IMR-90 (cell line): ENCODE measurements at regions not wholly inside any gene's neighbourhood (a gene's known extent, or its start where the extent isn't known, plus 50 kb on each side); places are given as distances from the start of the nearest gene placed in this dataset.

Experiments
- ATAC-seq: fragments of 200-7000 bp; cut with Tn5 transposase; 2 replicates; pipeline ENCODE4 v1.9.1; 2020; ENCODE audit warnings: low read depth, mild to moderate bottlenecking, moderate library complexity
- BruUV-seq: library from RNA; stranded (reverse); fragments of 400-500 nt; replicated peaks from 2 replicates; lab custom pipeline; 2021; lab: Mats Ljungman, UMichigan
- CTCF ChIA-PET: fragments of 300-600 bp; formaldehyde crosslinking; extraction: SDS; loops from one replicate; lab custom pipeline; 2021; ENCODE audit warnings: antibody characterized with exemption; lab: Yijun Ruan, JAX
- POLR2A ChIA-PET: fragments of 300-600 bp; sonication (Branson Sonifier 250); formaldehyde crosslinking; loops from one replicate; lab custom pipeline; 2022; ENCODE audit warnings: antibody characterized with exemption; ENCODE audit not compliant: unreplicated experiment; lab: Charles Lee
- DNase-seq: peaks from one replicate; pipeline ENCODE4 v3.0.0; 2013
- H2AFZ ChIP-seq: replicated peaks from 2 replicates; pipeline ENCODE3; 2013; ENCODE audit warnings: low read length, mild to moderate bottlenecking; ENCODE audit not compliant: poor library complexity
- H2AK5ac ChIP-seq: 2 replicates; pipeline ENCODE4 v1.6.1; 2013; ENCODE audit warnings: low read depth, low read length, inconsistent platforms
- H2AK9ac ChIP-seq: replicated peaks from 2 replicates; pipeline ENCODE3; 2013; ENCODE audit warnings: mild to moderate bottlenecking, low read depth, low read length, moderate library complexity; ENCODE audit not compliant: poor library complexity
- H2BK120ac ChIP-seq: 2 replicates; pipeline ENCODE4 v1.6.1; 2013; ENCODE audit warnings: low read depth, low read length, inconsistent platforms
- H2BK15ac ChIP-seq: 3 replicates; pipeline ENCODE4 v1.6.1; 2013; ENCODE audit warnings: low read depth, low read length, inconsistent platforms
- H2BK20ac ChIP-seq: 2 replicates; pipeline ENCODE4 v1.6.1; 2013; ENCODE audit warnings: low read depth, mild to moderate bottlenecking, inconsistent platforms, low read length, moderate library complexity
- H2BK5ac ChIP-seq: 2 replicates; pipeline ENCODE4 v1.6.1; 2013; ENCODE audit warnings: mild to moderate bottlenecking, low read depth, low read length, inconsistent platforms; ENCODE audit not compliant: poor library complexity, severe bottlenecking
- H3K14ac ChIP-seq: replicated peaks from 2 replicates; pipeline ENCODE4 v1.6.1; 2013; ENCODE audit warnings: low read depth, low read length, inconsistent platforms
- H3K18ac ChIP-seq: 2 replicates; pipeline ENCODE4 v1.6.1; 2013; ENCODE audit warnings: low read depth, low read length, control low read depth
- H3K23ac ChIP-seq: 2 replicates; pipeline ENCODE4 v1.6.1; 2013; ENCODE audit warnings: low read depth, low read length, inconsistent platforms
- H3K27ac ChIP-seq: 2 replicates; pipeline ENCODE4 v1.5.1; 2013; ENCODE audit warnings: mild to moderate bottlenecking, control low read depth, low read length; ENCODE audit not compliant: insufficient read depth
- H3K27me3 ChIP-seq: 2 replicates; pipeline ENCODE4 v1.6.1; 2013; ENCODE audit warnings: low read length; ENCODE audit not compliant: control insufficient read depth, insufficient read depth
- H3K36me3 ChIP-seq: 2 replicates; pipeline ENCODE4 v1.6.1; 2013; ENCODE audit warnings: low read length, mixed read lengths; ENCODE audit not compliant: control insufficient read depth, insufficient read depth
- H3K4ac ChIP-seq: 2 replicates; pipeline ENCODE4 v1.6.1; 2013; ENCODE audit warnings: low read depth, low read length, inconsistent platforms
- H3K4me1 ChIP-seq: 2 replicates; pipeline ENCODE4 v1.6.1; 2013; ENCODE audit warnings: low read length, mixed read lengths; ENCODE audit not compliant: control insufficient read depth, insufficient read depth
- H3K4me2 ChIP-seq: 2 replicates; pipeline ENCODE4 v1.6.1; 2013; ENCODE audit warnings: low read depth, mild to moderate bottlenecking, control low read depth, low read length, moderate library complexity
- H3K4me3 ChIP-seq: 2 replicates; pipeline ENCODE4 v1.5.1; 2013; ENCODE audit warnings: low read depth, mild to moderate bottlenecking, control low read depth, low read length, moderate library complexity; ENCODE audit not compliant: insufficient read depth
- H3K56ac ChIP-seq: 2 replicates; pipeline ENCODE4 v1.6.1; 2013; ENCODE audit warnings: low read length, inconsistent platforms; ENCODE audit not compliant: insufficient read depth; ENCODE audit errors: extremely low read depth
- H3K79me1 ChIP-seq, 2 experiments: 2 replicates each; pipeline ENCODE4 v1.6.1; 2013; ENCODE audit warnings: low read length in 2 of 2, inconsistent platforms in 1 of 2, low read depth in 1 of 2
- H3K9ac ChIP-seq: 2 replicates; pipeline ENCODE4 v1.6.1; 2013; ENCODE audit warnings: low read depth, low read length, control low read depth
- H3K9me1 ChIP-seq: 2 replicates; pipeline ENCODE4 v1.6.1; 2013; ENCODE audit warnings: low read length, inconsistent platforms; ENCODE audit not compliant: insufficient read depth
- H3K9me3 ChIP-seq: 2 replicates; pipeline ENCODE4 v1.6.1; 2013; ENCODE audit warnings: low read length; ENCODE audit not compliant: control insufficient read depth, insufficient read depth
- H4K20me1 ChIP-seq: 2 replicates; pipeline ENCODE4 v1.6.1; 2013; ENCODE audit warnings: low read length, inconsistent platforms; ENCODE audit not compliant: insufficient read depth
- H4K5ac ChIP-seq: 2 replicates; pipeline ENCODE4 v1.6.1; 2013; ENCODE audit warnings: mild to moderate bottlenecking, low read depth, low read length, control low read depth
- H4K8ac ChIP-seq, 2 experiments: 2 replicates each; pipeline ENCODE4 v1.6.1; 2013; ENCODE audit warnings: low read depth in 2 of 2, low read length in 2 of 2, control low read depth in 1 of 2, inconsistent platforms in 1 of 2
- H4K91ac ChIP-seq: 2 replicates; pipeline ENCODE4 v1.6.1; 2013; ENCODE audit warnings: low read depth, low read length, inconsistent platforms; ENCODE audit not compliant: insufficient read depth
- BHLHE40 ChIP-seq: fragments of 150-350 bp; IDR thresholded peaks from 2 replicates; pipeline ENCODE4 v1.6.1; 2016; ENCODE audit warnings: mild to moderate bottlenecking, low read depth, low read length
- CEBPB ChIP-seq: IDR thresholded peaks from 2 replicates; pipeline ENCODE4 v1.6.1; 2012; ENCODE audit warnings: low read depth, low read length, improper control_type of control experiment
- CHD1 ChIP-seq: IDR thresholded peaks from 2 replicates; pipeline ENCODE4 v1.6.1; 2012; ENCODE audit warnings: low read depth, low read length, improper control_type of control experiment
- ELK1 ChIP-seq: fragments of 150-350 bp; IDR thresholded peaks from 2 replicates; pipeline ENCODE4 v1.6.1; 2016; ENCODE audit warnings: low read depth, mild to moderate bottlenecking, low read length, moderate library complexity, borderline replicate concordance
- FOS ChIP-seq: fragments of 150-350 bp; IDR thresholded peaks from 2 replicates; pipeline ENCODE4 v1.6.1; 2016; ENCODE audit warnings: low read depth, low read length
- MAFK ChIP-seq: IDR thresholded peaks from 2 replicates; pipeline ENCODE4 v1.6.1; 2012; ENCODE audit warnings: low read depth, low read length, improper control_type of control experiment
- MAZ ChIP-seq: IDR thresholded peaks from 2 replicates; pipeline ENCODE4 v1.6.1; 2012; ENCODE audit warnings: low read depth, mild to moderate bottlenecking, low read length, improper control_type of control experiment, moderate library complexity, borderline replicate concordance
- MXI1 ChIP-seq: IDR thresholded peaks from 2 replicates; pipeline ENCODE4 v1.6.1; 2012; ENCODE audit warnings: low read depth, mild to moderate bottlenecking, low read length, moderate library complexity, borderline replicate concordance
- NFE2L2 ChIP-seq: fragments of 150-350 bp; IDR thresholded peaks from 2 replicates; pipeline ENCODE4 v1.6.1; 2016; ENCODE audit warnings: low read depth, mild to moderate bottlenecking, low read length
- POLR2A ChIP-seq: IDR thresholded peaks from 2 replicates; pipeline ENCODE4 v1.6.1; 2012; ENCODE audit warnings: mild to moderate bottlenecking, low read depth, low read length
- RAD21 ChIP-seq: IDR thresholded peaks from 2 replicates; pipeline ENCODE4 v1.6.1; 2012; ENCODE audit warnings: low read length, improper control_type of control experiment
- RCOR1 ChIP-seq: IDR thresholded peaks from 2 replicates; pipeline ENCODE4 v1.6.1; 2012; ENCODE audit warnings: mild to moderate bottlenecking, low read length, improper control_type of control experiment; ENCODE audit not compliant: insufficient replicate concordance
- RFX5 ChIP-seq: IDR thresholded peaks from 2 replicates; pipeline ENCODE4 v1.8.0; 2012; ENCODE audit warnings: low read depth, mild to moderate bottlenecking, low read length, moderate library complexity
- SMC3 ChIP-seq: fragments of 150-350 bp; IDR thresholded peaks from 2 replicates; pipeline ENCODE4 v1.6.1; 2016; ENCODE audit warnings: low read depth, mild to moderate bottlenecking, antibody characterized with exemption, low read length, moderate library complexity
- WGBS, 2 experiments: methylation state at CpG; one replicate each; pipeline versions ENCODE4 v1.1.5 to v1.1.7; 2013; ENCODE audit warnings: missing lambda C conversion rate in 2 of 2; ENCODE audit not compliant: insufficient read length in 1 of 2; ENCODE audit errors: extremely low coverage in 2 of 2; 5-methylcytosine and 5-hydroxymethylcytosine counted together
- dilution Hi-C: fragments of 300-500 bp; cut with HindIII; formaldehyde crosslinking; loops from one replicate; pipeline ENCODE4 v1.14.3; 2018; ENCODE audit warnings: low sequenced_read_pairs; ENCODE audit not compliant: unreplicated experiment
- in situ Hi-C: fragments of 300-500 bp; cut with MboI; formaldehyde crosslinking; loops from 3 replicates; pipeline ENCODE4 v1.14.3; 2019; ENCODE audit warnings: low sequenced_read_pairs, inconsistent platforms, mixed read lengths
- intact Hi-C: fragments of 100-400 bp; cut with micrococcal nuclease; formaldehyde crosslinking; loops from 2 replicates; pipeline ENCODE4 v1.10.0; 2022
- TF ChIP-seq, protein P1 (sequence below): conservative IDR thresholded peaks from 2 replicates; pipeline ENCODE4 v1.5.1; 2012; ENCODE audit warnings: mild to moderate bottlenecking, low read depth, low read length, improper control_type of control experiment
- TF ChIP-seq, protein P2 (sequence below): fragments of 150-350 bp; IDR thresholded peaks from 2 replicates; pipeline ENCODE4 v1.6.1; 2017; ENCODE audit warnings: mild to moderate bottlenecking, antibody characterized with exemption, low read length, low read depth

DNA sequence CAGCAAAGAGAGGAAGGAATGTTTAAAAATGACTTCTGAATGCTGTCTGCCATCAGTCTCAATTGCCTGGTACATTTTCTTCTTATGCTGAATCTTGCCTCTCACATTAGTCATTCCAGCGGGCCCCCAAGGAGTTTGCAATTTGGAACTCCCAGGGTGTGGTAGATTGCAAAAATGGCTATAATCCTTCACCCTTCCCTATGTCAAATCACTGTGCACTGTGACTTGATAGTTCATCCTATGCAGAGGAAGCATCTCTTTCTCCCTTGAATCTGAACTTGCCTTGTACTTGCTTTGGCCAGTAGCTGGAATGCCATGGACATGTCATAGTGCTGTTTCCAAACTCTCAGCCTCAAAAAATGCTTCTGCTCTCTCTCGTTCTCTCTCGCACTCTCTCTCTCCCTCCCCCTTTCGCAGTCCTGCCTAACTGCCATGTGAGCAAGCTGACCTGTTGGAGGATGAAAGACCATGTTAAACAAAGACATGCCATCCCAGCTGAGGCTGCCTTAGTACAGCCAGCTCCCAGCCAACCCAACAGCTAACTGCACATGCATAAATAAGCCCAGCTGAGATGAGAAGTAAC lies 284.0 kb upstream of the TLE4 start:
- CTCF ChIA-PET = interaction anchor here (0.7 to 1.4 kb wide), 2 partner anchors 32 to 188 kb away, joined by 3 read pairs; no protein-coding TSS in a partner anchor
- H2AFZ ChIP-seq = peak overlapping the region; percentile 48

More for the DNA sequence above, 284.0 kb upstream of the TLE4 start:
- no peak overlapping the region for H3K4me2 ChIP-seq
- WGBS, 2 experiments = no CpG with 5 or more reads among the region's 4 CpGs
- H3K27me3 ChIP-seq = 0 out of 2 replicates have a peak, but pooled peaks cover 3% of the 10 kb centered on the region
- H3K9ac ChIP-seq = no peak overlapping the region
- POLR2A ChIA-PET = interaction anchor here (0.6 kb wide), 1 partner anchor 736 kb away, joined by 3 read pairs; no protein-coding TSS in a partner anchor
- H3K23ac ChIP-seq = no peak overlapping the region
- H3K79me1 ChIP-seq = no peaks in the 10 kb centered on the region
- H3K14ac ChIP-seq = no peak overlapping the region
- no peaks in the 10 kb centered on the region for H4K20me1 ChIP-seq
- no peak overlapping the region for H4K91ac ChIP-seq
- no peaks in the 10 kb centered on the region for H3K4me1 ChIP-seq
- no peak overlapping the region for H3K18ac ChIP-seq
- in situ Hi-C loops (no loop called here), intact Hi-C loops (no loop called here), dilution Hi-C loops (no loop called here)
- H4K5ac ChIP-seq = no peak overlapping the region
- no peak overlapping the region for H4K8ac ChIP-seq
- no peak for TF ChIP-seq FOS
- no peak for TF ChIP-seq SMC3
- TF ChIP-seq BHLHE40 = no peak
- no peak for TF ChIP-seq RFX5
- TF ChIP-seq, protein P1, sequence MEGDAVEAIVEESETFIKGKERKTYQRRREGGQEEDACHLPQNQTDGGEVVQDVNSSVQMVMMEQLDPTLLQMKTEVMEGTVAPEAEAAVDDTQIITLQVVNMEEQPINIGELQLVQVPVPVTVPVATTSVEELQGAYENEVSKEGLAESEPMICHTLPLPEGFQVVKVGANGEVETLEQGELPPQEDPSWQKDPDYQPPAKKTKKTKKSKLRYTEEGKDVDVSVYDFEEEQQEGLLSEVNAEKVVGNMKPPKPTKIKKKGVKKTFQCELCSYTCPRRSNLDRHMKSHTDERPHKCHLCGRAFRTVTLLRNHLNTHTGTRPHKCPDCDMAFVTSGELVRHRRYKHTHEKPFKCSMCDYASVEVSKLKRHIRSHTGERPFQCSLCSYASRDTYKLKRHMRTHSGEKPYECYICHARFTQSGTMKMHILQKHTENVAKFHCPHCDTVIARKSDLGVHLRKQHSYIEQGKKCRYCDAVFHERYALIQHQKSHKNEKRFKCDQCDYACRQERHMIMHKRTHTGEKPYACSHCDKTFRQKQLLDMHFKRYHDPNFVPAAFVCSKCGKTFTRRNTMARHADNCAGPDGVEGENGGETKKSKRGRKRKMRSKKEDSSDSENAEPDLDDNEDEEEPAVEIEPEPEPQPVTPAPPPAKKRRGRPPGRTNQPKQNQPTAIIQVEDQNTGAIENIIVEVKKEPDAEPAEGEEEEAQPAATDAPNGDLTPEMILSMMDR = no peak
- no peak for TF ChIP-seq MAZ
- TF ChIP-seq POLR2A = no peak
- TF ChIP-seq CHD1 = no peak
- TF ChIP-seq MAFK = no peak
- TF ChIP-seq ELK1 = no peak
- no peak for TF ChIP-seq RAD21
- no peak for TF ChIP-seq MXI1
- TF ChIP-seq NFE2L2 = no peak
- no peak for TF ChIP-seq RCOR1
- TF ChIP-seq, protein P2, sequence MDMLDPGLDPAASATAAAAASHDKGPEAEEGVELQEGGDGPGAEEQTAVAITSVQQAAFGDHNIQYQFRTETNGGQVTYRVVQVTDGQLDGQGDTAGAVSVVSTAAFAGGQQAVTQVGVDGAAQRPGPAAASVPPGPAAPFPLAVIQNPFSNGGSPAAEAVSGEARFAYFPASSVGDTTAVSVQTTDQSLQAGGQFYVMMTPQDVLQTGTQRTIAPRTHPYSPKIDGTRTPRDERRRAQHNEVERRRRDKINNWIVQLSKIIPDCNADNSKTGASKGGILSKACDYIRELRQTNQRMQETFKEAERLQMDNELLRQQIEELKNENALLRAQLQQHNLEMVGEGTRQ = no peak
- TF ChIP-seq CEBPB = no peak
- no peak overlapping the region for H2AK9ac ChIP-seq
- no peaks in the 10 kb centered on the region for H3K9me3 ChIP-seq
- H3K56ac ChIP-seq = no peak overlapping the region
- DNase-seq = peak; percentile 32
- H2AK5ac ChIP-seq = no peak overlapping the region
- no peak overlapping the region for H3K4ac ChIP-seq
- BruUV-seq = no TSS peak
- H2BK5ac ChIP-seq = no peak overlapping the region
- H2BK120ac ChIP-seq = no peak overlapping the region
- no peak overlapping the region for H2BK15ac ChIP-seq
- H3K9me1 ChIP-seq = no peaks in the 10 kb centered on the region
- peak; percentile 35 for ATAC-seq
- no peaks in the 10 kb centered on the region for H3K36me3 ChIP-seq
- no peak overlapping the region for H3K4me3 ChIP-seq
- no peak overlapping the region for H2BK20ac ChIP-seq
- H3K27ac ChIP-seq = no peak overlapping the region
